Activated naive CD4-positive, alpha-beta T cell treated with anti-CD3 and anti-CD28 coated beads for 36 hours (primary cell): ENCODE measurements at regions not wholly inside any gene's neighbourhood (a gene's known extent, or its start where the extent isn't known, plus 50 kb on each side); places are given as distances from the start of the nearest gene placed in this dataset.
"Not testable (repeated sequence)": the region's sequence is repeated elsewhere in the genome, so short reads cannot be mapped to it uniquely, and the experiment has no call there.

Experiments
- CTCF ChIA-PET: fragments of 350-600 bp; sonication (Branson Sonifier 250); formaldehyde crosslinking; loops from one replicate; lab custom pipeline; 2021; ENCODE audit warnings: antibody characterized with exemption; lab: Charles Lee
- DNase-seq: peaks from one replicate; pipeline ENCODE4 v3.0.0-alpha.2; 2020
- H3K27ac Mint-ChIP-seq: one replicate; pipeline ENCODE4 v1.8.0; 2021; ENCODE audit warnings: mild to moderate bottlenecking, mixed read lengths
- H3K27me3 Mint-ChIP-seq: one replicate; pipeline ENCODE4 v1.8.0; 2021; ENCODE audit warnings: low read depth, mixed read lengths
- H3K36me3 Mint-ChIP-seq: one replicate; pipeline ENCODE4 v1.8.0; 2021; ENCODE audit warnings: low read depth, mixed read lengths
- H3K4me1 Mint-ChIP-seq: one replicate; pipeline ENCODE4 v1.8.0; 2021; ENCODE audit warnings: low read depth, mixed read lengths
- H3K4me3 Mint-ChIP-seq: one replicate; pipeline ENCODE4 v1.8.0; 2021; ENCODE audit warnings: mild to moderate bottlenecking, moderate library complexity, mixed read lengths
- H3K9me3 Mint-ChIP-seq: one replicate; pipeline ENCODE4 v1.8.0; 2021; ENCODE audit warnings: mixed read lengths
- intact Hi-C: fragments of 100-400 bp; cut with micrococcal nuclease; formaldehyde crosslinking; loops from one replicate; pipeline ENCODE4 v1.15.1; 2023

DNA sequence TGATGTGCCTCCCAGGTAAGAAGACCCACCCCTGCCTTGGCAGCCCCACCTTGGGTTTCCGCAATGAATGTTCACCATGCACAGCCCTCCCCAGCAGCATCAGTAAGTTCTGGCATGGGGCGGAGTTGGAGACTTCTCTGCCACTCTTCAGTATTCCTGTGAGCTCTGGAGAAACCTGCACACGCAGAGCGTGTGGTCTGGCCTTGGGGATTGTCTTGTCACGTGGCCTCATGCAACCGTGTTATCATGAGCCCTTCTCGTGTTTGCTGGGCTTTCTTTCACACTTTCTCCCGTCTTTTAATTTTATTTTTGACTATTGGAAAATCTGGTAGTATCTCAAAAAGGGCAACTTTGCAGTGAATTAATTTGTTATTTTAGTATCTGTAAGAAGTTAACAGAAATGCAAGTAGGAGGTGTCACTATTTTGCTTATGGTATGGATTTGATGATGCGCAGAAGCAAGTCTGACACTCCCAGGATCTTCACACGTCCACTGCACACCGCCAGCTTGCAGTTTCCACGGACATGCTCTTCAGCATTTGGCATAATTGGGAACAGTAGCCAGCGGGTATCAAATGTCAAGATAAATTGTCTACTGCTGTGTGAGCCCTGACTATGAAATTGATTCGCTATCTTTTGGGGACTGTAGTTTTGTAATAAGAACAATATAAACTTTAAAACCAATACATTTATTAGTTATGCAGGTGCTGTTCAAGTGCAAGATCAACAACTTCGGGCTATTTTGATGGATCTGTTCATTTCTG lies 463.5 kb downstream of the QKI start:
- intact Hi-C loops, result no loop called here
- Mint-ChIP-seq H3K4me3 (no peak overlapping the region), H3K4me1 (no peaks in the 10 kb centered on the region), H3K9me3 (no peaks in the 10 kb centered on the region), H3K36me3 (no peaks in the 10 kb centered on the region), H3K27ac (no peak overlapping the region), H3K27me3 (peaks cover 31% of the 10 kb centered on the region)
- CTCF ChIA-PET, result interaction anchor here (0.8 kb wide), 1 partner anchor 49 kb away, joined by 3 read pairs; no protein-coding TSS in a partner anchor
- no peak for DNase-seq

DNA sequence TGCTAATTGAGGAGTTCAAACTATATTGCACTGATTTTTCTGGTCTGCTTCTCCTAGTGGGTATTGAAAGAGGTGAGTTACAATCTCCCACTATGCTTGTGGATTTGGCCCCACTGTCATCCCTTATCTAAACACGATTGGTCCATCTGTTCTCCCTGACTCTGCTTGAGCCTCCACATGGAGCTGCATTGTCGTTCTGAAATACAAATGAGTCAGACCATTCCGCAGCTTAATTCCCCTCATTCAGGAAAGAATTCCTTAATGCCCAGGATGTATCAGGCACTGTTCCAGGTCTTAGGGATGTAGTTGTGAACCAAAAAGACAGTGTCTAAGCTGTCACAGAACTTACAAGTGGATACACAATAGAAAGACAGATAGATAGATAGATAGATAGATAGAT lies 461.9 kb downstream of the QKI start:
- Mint-ChIP-seq H3K9me3 (no peaks in the 10 kb centered on the region), H3K36me3 (no peaks in the 10 kb centered on the region), H3K4me1 (no peaks in the 10 kb centered on the region), H3K4me3 (no peak overlapping the region), H3K27me3 (peaks cover 22% of the 10 kb centered on the region), H3K27ac (no peak overlapping the region)
- intact Hi-C loops, result no loop called here
- CTCF ChIA-PET, result no interaction called here
- DNase-seq, result no peak

DNA sequence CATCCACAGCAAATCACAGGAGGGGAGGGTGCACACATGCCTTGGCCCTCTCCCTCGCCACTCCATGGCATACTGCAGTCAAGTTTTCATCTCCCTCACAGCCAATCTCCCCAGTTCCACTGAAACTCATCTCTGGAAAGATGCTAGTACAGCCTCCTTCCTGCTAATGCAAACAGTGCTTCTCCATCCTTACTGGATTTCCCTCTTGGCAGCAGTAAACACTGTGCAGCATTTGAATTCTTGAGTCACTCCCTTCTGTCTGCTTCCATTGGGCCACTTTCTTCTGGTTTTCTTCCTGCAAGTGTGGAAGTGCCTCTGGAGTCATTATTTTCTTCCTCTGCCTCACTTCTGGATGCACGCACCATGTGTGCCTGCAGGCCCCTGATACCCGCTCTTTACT lies 460.3 kb downstream of the QKI start:
- CTCF ChIA-PET, result no interaction called here
- intact Hi-C loops, result no loop called here
- no peaks in the 10 kb centered on the region for H3K9me3 Mint-ChIP-seq
- DNase-seq, result no peak
- H3K36me3 Mint-ChIP-seq, result no peaks in the 10 kb centered on the region
- no peak overlapping the region for H3K27ac Mint-ChIP-seq
- H3K27me3 Mint-ChIP-seq, result peaks cover 20% of the 10 kb centered on the region
- H3K4me1 Mint-ChIP-seq, result no peaks in the 10 kb centered on the region
- H3K4me3 Mint-ChIP-seq, result no peak overlapping the region

DNA sequence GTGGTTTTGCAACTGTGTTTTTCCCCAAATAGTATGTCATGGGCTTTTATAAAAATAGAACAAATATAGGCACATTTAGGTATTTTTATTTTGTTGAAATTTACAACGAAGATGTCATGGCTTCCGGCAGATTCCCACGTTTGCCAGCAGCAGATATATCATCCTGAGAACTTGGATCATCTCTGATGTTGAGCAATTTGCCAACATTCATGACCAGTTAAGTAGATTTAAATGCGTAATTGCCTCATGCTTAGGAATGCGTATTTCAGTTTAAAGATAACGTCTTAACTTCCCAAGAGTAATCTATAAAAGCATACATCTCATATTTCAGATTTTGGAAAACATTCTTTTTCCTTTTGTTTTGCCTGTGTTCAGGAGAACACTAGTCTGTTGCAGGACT lies 457.8 kb downstream of the QKI start:
- intact Hi-C loops, result no loop called here
- H3K36me3 Mint-ChIP-seq, result no peaks in the 10 kb centered on the region
- peaks cover 14% of the 10 kb centered on the region for H3K27me3 Mint-ChIP-seq
- CTCF ChIA-PET, result no interaction called here
- no peak overlapping the region for H3K27ac Mint-ChIP-seq
- DNase-seq, result no peak
- H3K4me3 Mint-ChIP-seq, result no peak overlapping the region
- no peaks in the 10 kb centered on the region for H3K9me3 Mint-ChIP-seq
- no peaks in the 10 kb centered on the region for H3K4me1 Mint-ChIP-seq

DNA sequence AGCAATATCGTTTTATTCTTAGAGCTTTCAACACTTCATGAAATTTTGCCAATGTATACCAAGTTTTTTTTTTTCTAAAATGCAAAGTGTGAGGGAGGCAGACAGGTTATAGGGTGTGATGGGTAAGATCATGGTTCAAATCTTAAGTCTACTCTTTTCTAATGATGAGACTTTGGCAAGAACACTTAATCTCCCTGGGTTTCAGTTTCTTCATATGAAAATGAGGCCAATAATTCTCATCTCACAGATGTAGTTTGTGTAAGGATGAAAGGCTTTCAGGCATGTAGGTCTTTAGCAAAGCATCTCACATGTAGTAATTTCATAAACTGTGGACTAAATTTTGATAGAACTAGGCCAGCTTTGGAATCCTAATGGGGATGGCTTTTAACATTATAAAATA lies 457.1 kb downstream of the QKI start:
- Mint-ChIP-seq H3K36me3 (no peaks in the 10 kb centered on the region), H3K9me3 (no peaks in the 10 kb centered on the region), H3K4me1 (no peaks in the 10 kb centered on the region), H3K27ac (no peak overlapping the region), H3K27me3 (peaks cover 14% of the 10 kb centered on the region), H3K4me3 (no peak overlapping the region)
- DNase-seq, result no peak
- intact Hi-C loops, result no loop called here
- CTCF ChIA-PET, result interaction anchor here (0.8 kb wide), 1 partner anchor 106 kb away, joined by 3 read pairs; no protein-coding TSS in a partner anchor

DNA sequence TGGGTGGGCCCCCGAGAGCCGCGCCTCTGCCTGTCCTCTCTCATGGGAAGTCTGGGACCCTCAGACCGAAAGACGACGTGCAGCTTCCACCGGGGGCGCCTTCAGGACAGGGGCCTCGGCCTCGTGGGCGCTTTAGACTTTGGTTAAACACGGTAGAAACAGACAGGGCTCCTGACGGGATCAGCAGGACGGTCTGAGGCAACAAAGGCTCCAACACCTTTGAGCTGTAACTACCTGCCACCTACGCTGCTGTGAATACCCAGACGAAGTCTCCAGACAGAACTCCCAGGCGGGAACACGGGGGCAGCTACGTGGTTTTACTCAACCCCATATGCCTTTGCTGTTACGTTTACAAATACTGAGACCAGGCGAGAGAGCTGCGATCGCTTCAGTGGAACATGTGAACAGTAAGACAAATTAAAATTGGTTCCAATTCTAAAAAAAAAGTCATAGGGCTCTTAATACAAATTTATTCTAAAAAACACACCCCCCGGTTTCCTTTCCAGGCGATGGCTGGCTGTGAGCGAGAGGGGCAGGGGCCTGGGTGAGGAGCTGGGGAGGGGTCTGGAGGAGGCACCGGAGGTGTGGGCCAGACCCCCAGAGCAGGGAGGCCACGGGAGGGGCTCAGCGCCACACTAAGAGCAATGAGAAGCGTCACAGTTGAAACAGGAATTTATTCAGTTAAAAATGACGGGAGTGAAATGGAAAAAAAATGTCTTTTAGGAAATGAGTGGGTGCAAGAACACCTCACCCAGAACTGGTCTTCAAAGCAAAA lies 453.2 kb downstream of the QKI start:
- Mint-ChIP-seq H3K9me3 (no peaks in the 10 kb centered on the region), H3K4me1 (no peaks in the 10 kb centered on the region), H3K27ac (no peak overlapping the region), H3K4me3 (no peak overlapping the region), H3K36me3 (no peaks in the 10 kb centered on the region), H3K27me3 (peaks cover 13% of the 10 kb centered on the region)
- intact Hi-C loops, result no loop called here
- CTCF ChIA-PET, result no interaction called here
- no peak for DNase-seq

DNA sequence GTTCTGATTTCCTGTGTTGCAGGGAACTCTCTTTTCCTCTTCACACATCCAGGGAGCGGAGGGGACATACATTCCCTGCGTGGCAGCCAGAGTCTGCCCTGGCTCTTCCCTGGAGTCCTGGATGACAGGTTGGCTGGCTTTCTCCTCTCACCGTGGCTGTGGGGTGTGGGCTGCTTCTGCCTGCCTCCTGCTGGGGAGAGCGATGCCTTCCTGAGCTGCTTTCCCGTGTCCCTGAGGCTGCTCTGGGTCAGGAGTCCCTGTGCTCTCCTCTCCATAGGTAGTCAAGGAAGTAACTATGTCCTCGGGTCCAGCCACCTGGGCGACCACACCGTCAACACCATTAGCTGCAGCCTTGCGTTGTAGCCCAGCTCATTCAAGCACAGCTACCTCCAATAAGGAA lies 451.7 kb downstream of the QKI start:
- DNase-seq, result no peak
- Mint-ChIP-seq H3K9me3 (no peaks in the 10 kb centered on the region), H3K27me3 (peaks cover 23% of the 10 kb centered on the region), H3K27ac (no peak overlapping the region), H3K4me3 (no peak overlapping the region), H3K36me3 (no peaks in the 10 kb centered on the region), H3K4me1 (no peaks in the 10 kb centered on the region)
- intact Hi-C loops, result no loop called here
- CTCF ChIA-PET, result no interaction called here

DNA sequence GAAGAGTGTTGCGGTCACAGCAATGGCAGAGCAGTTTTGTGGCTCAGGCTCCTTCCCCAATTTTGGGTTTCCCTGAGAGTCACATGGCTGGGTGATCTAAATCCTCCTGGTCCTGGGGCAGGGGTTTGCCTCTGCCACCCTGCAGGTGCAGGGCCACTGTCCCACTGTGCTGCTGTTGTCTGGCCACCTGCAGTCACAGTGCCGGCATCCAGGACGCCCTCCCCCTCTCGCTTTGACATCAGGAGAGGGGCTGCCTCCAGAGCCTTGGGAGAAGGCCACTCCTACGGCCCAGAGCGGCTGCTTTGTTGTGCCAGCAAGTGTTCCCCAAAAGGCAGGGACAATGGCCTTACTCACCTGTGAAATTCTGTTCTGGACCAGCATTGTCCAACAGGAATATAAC lies 449.0 kb downstream of the QKI start:
- no peak overlapping the region for H3K4me3 Mint-ChIP-seq
- no peaks in the 10 kb centered on the region for H3K9me3 Mint-ChIP-seq
- no peaks in the 10 kb centered on the region for H3K36me3 Mint-ChIP-seq
- DNase-seq, result no peak
- H3K27me3 Mint-ChIP-seq, result peaks cover 26% of the 10 kb centered on the region
- intact Hi-C loops, result no loop called here
- CTCF ChIA-PET, result interaction anchor here (0.5 kb wide), 1 partner anchor 30 kb away, joined by 4 read pairs; no protein-coding TSS in a partner anchor
- H3K4me1 Mint-ChIP-seq, result no peaks in the 10 kb centered on the region
- H3K27ac Mint-ChIP-seq, result no peak overlapping the region

DNA sequence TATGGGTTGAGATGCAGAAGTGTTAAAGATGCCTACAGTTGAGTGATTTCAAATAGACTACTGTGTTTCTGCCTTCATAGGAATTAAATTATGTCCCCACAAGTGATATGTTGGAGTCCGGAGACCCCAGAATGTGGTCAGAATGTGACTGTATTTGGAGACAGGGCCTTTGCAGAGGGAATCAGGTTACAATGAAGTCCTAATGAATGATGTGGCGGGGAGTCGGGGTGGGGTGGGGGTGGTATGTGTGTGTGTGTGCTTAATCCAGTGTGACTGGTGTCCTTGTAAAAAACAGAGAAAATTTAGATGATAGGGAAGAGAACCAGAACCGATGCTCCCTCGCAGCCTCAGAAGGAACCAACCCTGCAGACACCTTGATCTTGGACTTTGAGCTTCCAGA lies 448.2 kb downstream of the QKI start:
- CTCF ChIA-PET, result no interaction called here
- peaks cover 26% of the 10 kb centered on the region for H3K27me3 Mint-ChIP-seq
- no peaks in the 10 kb centered on the region for H3K36me3 Mint-ChIP-seq
- no peak overlapping the region for H3K27ac Mint-ChIP-seq
- H3K4me3 Mint-ChIP-seq, result no peak overlapping the region
- no peaks in the 10 kb centered on the region for H3K9me3 Mint-ChIP-seq
- H3K4me1 Mint-ChIP-seq, result no peaks in the 10 kb centered on the region
- intact Hi-C loops, result no loop called here
- no peak for DNase-seq

DNA sequence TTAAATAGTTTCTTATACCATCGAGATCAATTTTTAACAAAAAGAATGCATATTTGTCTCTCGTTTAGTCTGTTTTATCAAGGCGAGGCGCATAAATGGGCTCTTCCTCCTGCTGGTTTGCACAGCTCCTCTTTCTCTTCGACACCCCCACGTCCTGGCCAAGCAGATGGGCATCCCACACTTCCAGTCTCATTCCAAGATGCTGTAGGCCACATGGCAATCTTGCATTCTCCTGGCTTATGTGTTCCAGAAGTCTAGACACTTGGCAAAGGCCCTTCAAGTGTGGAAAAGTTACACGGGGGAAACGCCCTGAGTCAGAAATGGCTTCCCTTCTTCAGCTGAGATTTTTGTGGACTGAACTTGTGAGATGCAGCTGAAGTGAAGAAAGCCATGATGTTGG lies 447.1 kb downstream of the QKI start:
- peaks cover 24% of the 10 kb centered on the region for H3K27me3 Mint-ChIP-seq
- intact Hi-C loops, result no loop called here
- H3K36me3 Mint-ChIP-seq, result no peaks in the 10 kb centered on the region
- H3K27ac Mint-ChIP-seq, result no peak overlapping the region
- H3K9me3 Mint-ChIP-seq, result no peaks in the 10 kb centered on the region
- H3K4me3 Mint-ChIP-seq, result no peak overlapping the region
- H3K4me1 Mint-ChIP-seq, result no peaks in the 10 kb centered on the region
- CTCF ChIA-PET, result no interaction called here
- DNase-seq, result no peak

DNA sequence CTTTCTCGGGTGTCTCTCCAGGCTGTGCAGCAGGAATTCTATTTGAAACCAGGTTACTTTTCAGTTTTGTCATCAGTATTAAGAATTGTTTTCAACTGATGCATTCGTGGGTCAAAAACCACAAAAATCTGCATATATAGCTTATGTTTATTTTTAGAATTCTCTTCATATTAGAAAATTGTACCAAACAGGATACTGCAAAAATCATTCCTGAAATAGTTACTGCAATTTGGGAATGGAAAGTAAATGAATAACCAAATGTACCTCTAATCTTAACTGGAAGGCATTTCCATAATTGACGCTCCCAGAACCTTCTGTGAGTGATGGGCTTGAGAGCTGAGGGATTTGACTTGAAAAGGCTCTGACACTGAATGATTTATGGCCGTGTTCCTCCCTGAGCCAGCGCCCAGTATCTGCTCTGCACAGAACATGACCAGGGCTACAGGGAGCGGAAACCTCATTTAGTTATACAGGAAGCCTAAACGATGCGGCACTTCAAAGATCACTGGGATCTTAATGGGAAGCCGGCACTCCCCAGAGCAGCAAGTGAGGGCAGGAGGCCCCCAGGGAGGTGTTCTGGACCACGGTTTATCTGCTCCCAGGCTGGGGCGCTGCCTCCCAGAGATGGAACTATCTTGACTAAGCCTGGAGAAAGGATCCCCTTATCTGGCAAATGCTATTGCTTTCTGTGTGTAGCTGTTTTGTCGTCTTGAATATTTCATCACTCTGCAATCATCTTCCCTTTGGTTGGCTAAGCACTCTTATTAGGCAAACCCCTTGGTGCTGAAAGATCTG lies 446.0 kb downstream of the QKI start:
- H3K9me3 Mint-ChIP-seq, result no peaks in the 10 kb centered on the region
- H3K36me3 Mint-ChIP-seq, result no peaks in the 10 kb centered on the region
- intact Hi-C loops, result no loop called here
- no peak for DNase-seq
- no peaks in the 10 kb centered on the region for H3K4me1 Mint-ChIP-seq
- CTCF ChIA-PET, result no interaction called here
- no peak overlapping the region for H3K4me3 Mint-ChIP-seq
- peaks cover 27% of the 10 kb centered on the region for H3K27me3 Mint-ChIP-seq
- no peak overlapping the region for H3K27ac Mint-ChIP-seq

DNA sequence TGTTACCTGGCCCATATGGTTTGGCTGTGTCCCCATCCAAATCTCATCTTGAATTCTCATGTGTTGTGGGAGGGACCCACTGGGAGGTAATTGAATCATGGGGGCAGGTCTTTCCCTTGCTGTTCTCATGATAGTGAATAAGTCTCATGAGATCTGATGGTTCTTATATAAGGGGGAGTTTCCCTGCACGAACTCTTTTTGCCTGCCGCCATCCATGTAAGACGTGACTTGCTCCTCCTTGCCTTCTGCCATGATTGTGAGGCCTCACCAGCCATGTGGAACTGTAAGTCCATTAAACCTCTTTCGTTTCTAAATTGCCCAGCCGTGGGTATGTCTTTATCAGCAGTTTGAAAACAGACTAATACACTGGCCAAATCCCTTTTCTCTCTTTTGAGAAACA lies 444.4 kb downstream of the QKI start:
- H3K27ac Mint-ChIP-seq, H3K9me3 Mint-ChIP-seq, H3K4me3 Mint-ChIP-seq, CTCF ChIA-PET, H3K4me1 Mint-ChIP-seq, intact Hi-C loops, H3K36me3 Mint-ChIP-seq, DNase-seq: not testable (repeated sequence)
- H3K27me3 Mint-ChIP-seq, result peaks cover 26% of the 10 kb centered on the region
